Glutamatergic neuron (in vitro differentiated cells): ENCODE measurements at regions not wholly inside any gene's neighbourhood (a gene's known extent, or its start where the extent isn't known, plus 50 kb on each side); places are given as distances from the start of the nearest gene placed in this dataset.
A peak's percentile ranks its signal among the peaks of the same experiment; 100 is the strongest.

Experiments used
- DNase-seq: peaks from one replicate; pipeline ENCODE4 v3.0.0; 2022
- H3K27ac Mint-ChIP-seq: one replicate; pipeline ENCODE4 v1.8.0; 2020; ENCODE audit warnings: mild to moderate bottlenecking, mixed read lengths, inconsistent platforms; ENCODE audit not compliant: unreplicated experiment
- H3K27me3 Mint-ChIP-seq: one replicate; pipeline ENCODE4 v1.8.0; 2020; ENCODE audit warnings: mild to moderate bottlenecking, moderate library complexity, mixed read lengths, inconsistent platforms; ENCODE audit not compliant: unreplicated experiment
- H3K36me3 Mint-ChIP-seq: one replicate; pipeline ENCODE4 v1.8.0; 2020; ENCODE audit warnings: mild to moderate bottlenecking, mixed read lengths, inconsistent platforms; ENCODE audit not compliant: unreplicated experiment
- H3K4me1 Mint-ChIP-seq: one replicate; pipeline ENCODE4 v1.8.0; 2020; ENCODE audit warnings: mild to moderate bottlenecking, low read depth, mixed read lengths, inconsistent platforms; ENCODE audit not compliant: unreplicated experiment
- H3K4me3 Mint-ChIP-seq: one replicate; pipeline ENCODE4 v1.8.0; 2020; ENCODE audit warnings: mild to moderate bottlenecking, mixed read lengths, inconsistent platforms; ENCODE audit not compliant: unreplicated experiment
- H3K9me3 Mint-ChIP-seq: one replicate; pipeline ENCODE4 v1.8.0; 2020; ENCODE audit warnings: mild to moderate bottlenecking, moderate library complexity, mixed read lengths, inconsistent platforms; ENCODE audit not compliant: unreplicated experiment
- TF ChIP-seq, protein P1 (sequence below): fragments of 200-600 bp; sonication (generic); IDR thresholded peaks from one replicate; pipeline ENCODE4 v1.5.0; 2021; ENCODE audit not compliant: partially characterized antibody, unreplicated experiment

- no peak overlapping the region for H3K4me3 Mint-ChIP-seq
- H3K4me1 Mint-ChIP-seq: peaks cover 4% of the 10 kb centered on the region
- no peak overlapping the region for H3K27ac Mint-ChIP-seq
- no peak for DNase-seq
- no peaks in the 10 kb centered on the region for H3K9me3 Mint-ChIP-seq
- no peaks in the 10 kb centered on the region for H3K36me3 Mint-ChIP-seq
- no peaks in the 10 kb centered on the region for H3K27me3 Mint-ChIP-seq
- TF ChIP-seq, protein P1, sequence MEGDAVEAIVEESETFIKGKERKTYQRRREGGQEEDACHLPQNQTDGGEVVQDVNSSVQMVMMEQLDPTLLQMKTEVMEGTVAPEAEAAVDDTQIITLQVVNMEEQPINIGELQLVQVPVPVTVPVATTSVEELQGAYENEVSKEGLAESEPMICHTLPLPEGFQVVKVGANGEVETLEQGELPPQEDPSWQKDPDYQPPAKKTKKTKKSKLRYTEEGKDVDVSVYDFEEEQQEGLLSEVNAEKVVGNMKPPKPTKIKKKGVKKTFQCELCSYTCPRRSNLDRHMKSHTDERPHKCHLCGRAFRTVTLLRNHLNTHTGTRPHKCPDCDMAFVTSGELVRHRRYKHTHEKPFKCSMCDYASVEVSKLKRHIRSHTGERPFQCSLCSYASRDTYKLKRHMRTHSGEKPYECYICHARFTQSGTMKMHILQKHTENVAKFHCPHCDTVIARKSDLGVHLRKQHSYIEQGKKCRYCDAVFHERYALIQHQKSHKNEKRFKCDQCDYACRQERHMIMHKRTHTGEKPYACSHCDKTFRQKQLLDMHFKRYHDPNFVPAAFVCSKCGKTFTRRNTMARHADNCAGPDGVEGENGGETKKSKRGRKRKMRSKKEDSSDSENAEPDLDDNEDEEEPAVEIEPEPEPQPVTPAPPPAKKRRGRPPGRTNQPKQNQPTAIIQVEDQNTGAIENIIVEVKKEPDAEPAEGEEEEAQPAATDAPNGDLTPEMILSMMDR: no peak
These were observed 61.0 kb upstream of the AGPS start for GRCh38 chr2:177331466-177331997.

DNA sequence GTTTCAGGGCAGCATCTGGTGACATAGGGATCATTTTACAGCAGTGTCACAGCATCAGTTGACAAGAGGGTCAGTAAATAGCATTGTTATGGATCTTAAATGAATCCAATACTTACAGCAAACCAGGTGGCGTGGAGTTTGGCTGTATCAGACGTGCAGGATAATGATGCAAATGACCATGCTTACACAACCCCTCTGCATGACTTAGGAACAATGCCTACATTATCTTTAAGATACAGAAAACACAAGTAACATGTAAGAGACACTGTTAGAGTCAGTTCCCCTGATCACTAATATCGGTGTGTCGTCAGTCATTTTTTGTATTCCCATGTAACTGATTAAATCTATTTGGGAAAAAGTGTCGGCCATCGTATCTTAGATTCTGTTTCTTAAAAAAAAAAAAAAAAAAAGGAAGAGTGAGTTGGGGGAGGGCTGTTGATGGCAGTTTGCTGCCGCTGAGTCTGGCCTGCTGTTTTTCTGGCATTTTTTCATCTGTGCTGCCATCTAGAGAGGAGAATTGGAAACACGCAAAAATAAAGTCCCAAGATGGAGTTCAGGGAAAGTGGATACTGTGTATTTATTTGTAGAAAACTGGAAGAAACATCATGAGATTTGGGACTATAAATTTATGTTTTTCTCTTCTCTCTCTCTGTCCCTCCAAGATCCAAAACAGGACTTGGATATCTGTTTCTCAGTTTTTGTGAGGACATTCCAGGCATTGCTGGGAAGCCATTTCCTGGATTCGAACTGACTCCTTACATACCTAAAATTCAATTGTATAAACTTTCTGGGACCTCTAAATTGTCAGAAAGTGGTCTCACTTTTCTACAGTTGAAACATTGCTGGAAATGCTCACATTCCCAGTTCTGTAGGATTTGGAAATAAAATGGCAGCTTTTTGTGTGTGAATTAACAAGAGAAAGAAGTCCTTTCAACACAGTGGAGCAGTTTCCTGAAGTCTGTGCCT, 60.3 kb upstream of the AGPS start:
- Mint-ChIP-seq H3K4me1 (peaks cover 4% of the 10 kb centered on the region), H3K9me3 (no peaks in the 10 kb centered on the region), H3K27me3 (no peaks in the 10 kb centered on the region), H3K4me3 (no peak overlapping the region), H3K27ac (no peak overlapping the region), H3K36me3 (no peaks in the 10 kb centered on the region)
- TF ChIP-seq, protein P1: peak; percentile 68
- no peak for DNase-seq

DNA sequence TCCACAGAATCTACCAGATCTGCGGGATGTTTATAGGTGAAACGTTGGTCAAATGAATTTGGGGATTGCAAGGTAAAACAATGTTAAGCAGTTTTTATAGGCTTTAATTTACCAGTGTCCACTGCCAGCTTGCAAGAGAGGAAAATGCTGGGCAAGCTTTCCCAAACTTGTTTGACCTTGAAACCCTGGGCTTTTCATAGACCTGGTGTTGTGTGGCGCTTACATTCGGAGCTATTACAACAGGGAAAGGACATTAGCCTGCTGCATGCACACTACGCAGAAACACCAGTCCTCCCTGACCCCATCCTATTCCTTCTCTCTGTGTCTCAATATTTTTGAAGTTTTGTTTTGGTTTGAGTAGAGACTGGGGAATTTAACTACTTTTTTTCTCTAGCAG, 59.6 kb upstream of the AGPS start:
- DNase-seq: no peak
- Mint-ChIP-seq H3K9me3 (no peaks in the 10 kb centered on the region), H3K4me1 (peaks cover 4% of the 10 kb centered on the region), H3K27me3 (no peaks in the 10 kb centered on the region), H3K4me3 (no peak overlapping the region), H3K27ac (no peak overlapping the region), H3K36me3 (no peaks in the 10 kb centered on the region)
- TF ChIP-seq, protein P1: no peak

GRCh38 chr2:177334940-177335543, 57.5 kb upstream of the AGPS start:
- TF ChIP-seq, protein P1: peak; percentile 94
- Mint-ChIP-seq H3K4me3 (no peak overlapping the region), H3K9me3 (no peaks in the 10 kb centered on the region), H3K27me3 (no peaks in the 10 kb centered on the region), H3K4me1 (peaks cover 4% of the 10 kb centered on the region), H3K27ac (no peak overlapping the region), H3K36me3 (no peaks in the 10 kb centered on the region)
- no peak for DNase-seq
